Ecto neural progenitor cell (in vitro differentiated cells): ENCODE measurements at regions not wholly inside any gene's neighbourhood (a gene's known extent, or its start where the extent isn't known, plus 50 kb on each side); places are given as distances from the start of the nearest gene placed in this dataset.
"Not testable (repeated sequence)": the region's sequence is repeated elsewhere in the genome, so short reads cannot be mapped to it uniquely, and the experiment has no call there.

Experiments used
- DNase-seq: peaks from one replicate; pipeline ENCODE4 v3.0.0-alpha.2; 2018; ENCODE audit warnings: low spot score

- DNase-seq, result no peak
These were observed 392.8 kb downstream of the PTH2R start for GRCh38 chr2:208799397-208799796.

- not testable (repeated sequence) for DNase-seq
These were observed 394.3 kb downstream of the PTH2R start for GRCh38 chr2:208800887-208801286.

- DNase-seq, result no peak
These were observed 401.2 kb downstream of the PTH2R start for GRCh38 chr2:208807756-208808155.

- not testable (repeated sequence) for DNase-seq
These were observed 405.3 kb downstream of the PTH2R start for GRCh38 chr2:208811885-208812284.

GRCh38 chr2:208819190-208819589 lies 412.6 kb downstream of the PTH2R start:
- DNase-seq, result no peak

- DNase-seq, result no peak
These were observed 413.6 kb downstream of the PTH2R start for GRCh38 chr2:208820014-208820688.

GRCh38 chr2:208827109-208827508 lies 420.5 kb downstream of the PTH2R start:
- DNase-seq, result no peak

GRCh38 chr2:208827549-208828221 lies 421.1 kb downstream of the PTH2R start:
- no peak for DNase-seq

- no peak for DNase-seq
These were observed 423.6 kb downstream of the PTH2R start for GRCh38 chr2:208830203-208830602.

GRCh38 chr2:208847651-208848050 lies 441.1 kb downstream of the PTH2R start:
- DNase-seq, result no peak

- no peak for DNase-seq
These were observed 448.1 kb downstream of the PTH2R start for GRCh38 chr2:208854717-208855116.

- DNase-seq, result no peak
These were observed 460.8 kb downstream of the PTH2R start for GRCh38 chr2:208867374-208867773.

- DNase-seq, result no peak
These were observed 466.0 kb downstream of the PTH2R start for GRCh38 chr2:208872591-208872990.

- no peak for DNase-seq
These were observed 473.1 kb downstream of the PTH2R start for GRCh38 chr2:208879666-208880065.

- no peak for DNase-seq
These were observed 473.6 kb downstream of the PTH2R start for GRCh38 chr2:208880171-208880570.

GRCh38 chr2:208890486-208890885 lies 483.9 kb downstream of the PTH2R start:
- no peak for DNase-seq

- no peak for DNase-seq
These were observed 485.6 kb downstream of the PTH2R start for GRCh38 chr2:208892203-208892602.

- no peak for DNase-seq
These were observed 499.7 kb downstream of the PTH2R start for GRCh38 chr2:208906330-208906729.

- DNase-seq, result no peak
These were observed 508.4 kb upstream of the MAP2 start for GRCh38 chr2:208915401-208915800.

GRCh38 chr2:208916881-208917280 lies 507.0 kb upstream of the MAP2 start:
- no peak for DNase-seq

- DNase-seq, result not testable (repeated sequence)
These were observed 502.5 kb upstream of the MAP2 start for GRCh38 chr2:208921358-208921757.

GRCh38 chr2:208927867-208928266 lies 496.0 kb upstream of the MAP2 start:
- DNase-seq, result no peak

- DNase-seq, result no peak
These were observed 494.5 kb upstream of the MAP2 start for GRCh38 chr2:208929139-208929864.
